ENCODE measurements at regions not wholly inside any gene's neighbourhood (a gene's known extent, or its start where the extent isn't known, plus 50 kb on each side); places are given as distances from the start of the nearest gene placed in this dataset.

DNA sequence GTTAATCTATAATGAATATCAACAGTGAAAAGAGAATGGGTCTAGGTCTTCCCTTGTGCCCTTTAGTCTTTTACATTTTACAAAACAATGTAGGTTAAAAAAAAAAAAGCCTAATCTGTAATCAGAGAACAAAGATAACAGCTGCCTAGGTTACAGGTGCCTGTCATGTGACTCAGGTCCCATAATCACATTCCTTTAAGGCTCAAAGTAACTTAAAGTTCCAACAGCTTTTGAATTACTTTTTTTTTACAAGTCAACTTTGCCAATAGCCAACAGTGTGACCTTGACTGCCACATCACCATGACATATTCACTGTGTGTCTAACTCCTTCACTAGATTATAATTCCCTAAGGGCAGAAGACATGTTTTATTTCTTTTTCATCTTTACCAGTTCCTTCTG lies 237.0 kb upstream of the API5 start:
- no peak for DNase-seq
- H3K27me3 ChIP-seq (ENCODE audit: control insufficient read depth in 2 of 2, insufficient read depth in 2 of 2, low read length in 2 of 2) = no peaks in the 10 kb centered on the region
- H3K4me1 ChIP-seq (ENCODE audit: control insufficient read depth in 1 of 2, insufficient read depth in 2 of 2, low read length in 2 of 2) = no peaks in the 10 kb centered on the region
- H3K4me1 Mint-ChIP-seq = no peaks in the 10 kb centered on the region
- H3K4me3 Mint-ChIP-seq = no peak overlapping the region
- H3K4me3 ChIP-seq (replicated peaks in 1 of 3; ENCODE audit: low read depth in 2 of 3, low read length in 3 of 3) = no peak overlapping the region
- H3K9me3 ChIP-seq (replicated peaks in 1 of 2; ENCODE audit: control insufficient read depth in 1 of 2, insufficient read depth in 1 of 2, low read length in 2 of 2) = peaks cover 0 to 9% of the 10 kb centered on the region in 2 donors
- TF ChIP-seq, protein P1, sequence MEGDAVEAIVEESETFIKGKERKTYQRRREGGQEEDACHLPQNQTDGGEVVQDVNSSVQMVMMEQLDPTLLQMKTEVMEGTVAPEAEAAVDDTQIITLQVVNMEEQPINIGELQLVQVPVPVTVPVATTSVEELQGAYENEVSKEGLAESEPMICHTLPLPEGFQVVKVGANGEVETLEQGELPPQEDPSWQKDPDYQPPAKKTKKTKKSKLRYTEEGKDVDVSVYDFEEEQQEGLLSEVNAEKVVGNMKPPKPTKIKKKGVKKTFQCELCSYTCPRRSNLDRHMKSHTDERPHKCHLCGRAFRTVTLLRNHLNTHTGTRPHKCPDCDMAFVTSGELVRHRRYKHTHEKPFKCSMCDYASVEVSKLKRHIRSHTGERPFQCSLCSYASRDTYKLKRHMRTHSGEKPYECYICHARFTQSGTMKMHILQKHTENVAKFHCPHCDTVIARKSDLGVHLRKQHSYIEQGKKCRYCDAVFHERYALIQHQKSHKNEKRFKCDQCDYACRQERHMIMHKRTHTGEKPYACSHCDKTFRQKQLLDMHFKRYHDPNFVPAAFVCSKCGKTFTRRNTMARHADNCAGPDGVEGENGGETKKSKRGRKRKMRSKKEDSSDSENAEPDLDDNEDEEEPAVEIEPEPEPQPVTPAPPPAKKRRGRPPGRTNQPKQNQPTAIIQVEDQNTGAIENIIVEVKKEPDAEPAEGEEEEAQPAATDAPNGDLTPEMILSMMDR (IDR thresholded peaks at IDR 0.05) = no peak
- H3K36me3 Mint-ChIP-seq = no peaks in the 10 kb centered on the region
- H3K9me3 Mint-ChIP-seq = peaks cover 0 to 10% (median 4%) of the 10 kb centered on the region in 7 donors
- intact Hi-C loops (cut with micrococcal nuclease) = no loop called here
- no peak overlapping the region for H3K4me2 ChIP-seq (replicated peaks; ENCODE audit: extremely low read depth, low read length, poor library complexity, severe bottlenecking)
- H3K27ac Mint-ChIP-seq = no peak overlapping the region
- H3K9ac ChIP-seq (ENCODE audit: insufficient read depth, low read length, poor library complexity, severe bottlenecking) = no peak overlapping the region
- peaks cover 0 to 3% (median 0%) of the 10 kb centered on the region in 3 donors for H3K27me3 Mint-ChIP-seq (ENCODE audit: low read depth in 3 of 3)
- no peaks in the 10 kb centered on the region for H4K20me1 ChIP-seq (ENCODE audit: insufficient read depth, low read length)
- H3K79me2 ChIP-seq (ENCODE audit: insufficient read depth, low read length) = no peaks in the 10 kb centered on the region
- H2AFZ ChIP-seq (ENCODE audit: insufficient read depth, low read depth, low read length, poor library complexity, severe bottlenecking) = no peak overlapping the region
- H3K27ac ChIP-seq (ENCODE audit: low read depth in 1 of 2, low read length in 2 of 2) = no peak overlapping the region
- no peaks in the 10 kb centered on the region for H3K36me3 ChIP-seq (replicated peaks in 1 of 2; ENCODE audit: control insufficient read depth in 1 of 2, insufficient read depth in 2 of 2, low read length in 2 of 2)

DNA sequence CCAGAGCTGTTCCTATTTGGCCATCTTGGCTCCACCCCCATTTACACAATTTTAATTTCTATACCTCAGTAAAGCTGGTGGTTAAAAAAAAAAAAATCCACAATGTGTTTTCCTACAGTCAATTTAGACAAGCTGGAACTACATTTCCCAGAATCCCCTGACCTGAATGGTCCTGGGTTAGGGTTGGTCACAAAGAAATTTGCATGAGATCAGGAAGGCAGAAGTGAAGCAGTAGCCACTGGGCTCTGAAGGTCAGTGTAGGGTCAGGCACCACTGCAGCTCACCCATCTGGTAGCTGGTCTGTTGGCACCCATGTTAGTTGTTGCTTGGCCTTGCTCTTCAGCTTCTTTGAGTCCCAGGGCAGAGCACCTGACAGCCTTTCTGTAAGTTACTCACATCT lies 210.7 kb upstream of the API5 start:
- Histone ChIP-seq H2AFZ (ENCODE audit: insufficient read depth, low read depth, low read length, poor library complexity, severe bottlenecking) (no peak overlapping the region), H3K27ac (ENCODE audit: low read depth in 1 of 2, low read length in 2 of 2) (no peak overlapping the region), H3K79me2 (ENCODE audit: insufficient read depth, low read length) (no peaks in the 10 kb centered on the region), H4K20me1 (ENCODE audit: insufficient read depth, low read length) (no peaks in the 10 kb centered on the region), H3K9me3 (replicated peaks in 1 of 2; ENCODE audit: control insufficient read depth in 1 of 2, insufficient read depth in 1 of 2, low read length in 2 of 2) (peaks cover 10% of the 10 kb centered on the region in 2 donors), H3K4me2 (replicated peaks; ENCODE audit: extremely low read depth, low read length, poor library complexity, severe bottlenecking) (no peak overlapping the region), H3K4me3 (replicated peaks in 1 of 3; ENCODE audit: low read depth in 2 of 3, low read length in 3 of 3) (no peak overlapping the region), H3K4me1 (ENCODE audit: control insufficient read depth in 1 of 2, insufficient read depth in 2 of 2, low read length in 2 of 2) (no peaks in the 10 kb centered on the region), H3K36me3 (replicated peaks in 1 of 2; ENCODE audit: control insufficient read depth in 1 of 2, insufficient read depth in 2 of 2, low read length in 2 of 2) (no peaks in the 10 kb centered on the region), H3K27me3 (ENCODE audit: control insufficient read depth in 2 of 2, insufficient read depth in 2 of 2, low read length in 2 of 2) (no peaks in the 10 kb centered on the region), H3K9ac (ENCODE audit: insufficient read depth, low read length, poor library complexity, severe bottlenecking) (no peak overlapping the region)
- H3K36me3 Mint-ChIP-seq = no peaks in the 10 kb centered on the region
- H3K4me1 Mint-ChIP-seq = no peaks in the 10 kb centered on the region
- H3K27me3 Mint-ChIP-seq (ENCODE audit: low read depth in 3 of 3) = no peaks in the 10 kb centered on the region
- H3K4me3 Mint-ChIP-seq = no peak overlapping the region
- intact Hi-C loops (cut with micrococcal nuclease) = no loop called here
- H3K27ac Mint-ChIP-seq = no peak overlapping the region
- TF ChIP-seq, protein P1 (IDR thresholded peaks at IDR 0.05) = no peak
- no peak for DNase-seq
- peaks cover 4 to 19% (median 9%) of the 10 kb centered on the region in 7 donors for H3K9me3 Mint-ChIP-seq
